Endothelial cell of umbilical vein (primary cell): ENCODE measurements at regions not wholly inside any gene's neighbourhood (a gene's known extent, or its start where the extent isn't known, plus 50 kb on each side); places are given as distances from the start of the nearest gene placed in this dataset.

Source experiments
- BruUV-seq: library from RNA; stranded (reverse); fragments of 400-500 nt; replicated peaks from 2 replicates; lab custom pipeline; 2021; lab: Mats Ljungman, UMichigan
- CTCF ChIA-PET: fragments of 300-600, 350-600 bp; sonication (Branson Sonifier 250); formaldehyde crosslinking; loops from one replicate; lab custom pipeline; 2021; ENCODE audit warnings: antibody characterized with exemption, inconsistent platforms; lab: Charles Lee
- POLR2A ChIA-PET: fragments of 300-600, 350-600 bp; sonication (Branson Sonifier 250); formaldehyde crosslinking; loops from one replicate; lab custom pipeline; 2021; ENCODE audit warnings: antibody characterized with exemption, inconsistent platforms; lab: Charles Lee
- DNase-seq: peaks from one replicate; pipeline ENCODE4 v3.0.0-alpha.2; 2011; ENCODE audit warnings: low read depth, low spot score
- FAIRE-seq: peaks from 2 replicates; lab custom pipeline; 2011; peaks lifted over from hg19 to GRCh38; lab: Jason Lieb, UNC
- H2AFZ ChIP-seq: 2 replicates; pipeline ENCODE4 v1.6.0; 2012; ENCODE audit warnings: low read depth, low read length, control low read depth, inconsistent platforms
- H3K27ac ChIP-seq: 2 replicates; pipeline ENCODE4 v1.5.1; 2011; ENCODE audit warnings: low read depth, mild to moderate bottlenecking, control low read depth, low read length, moderate library complexity; ENCODE audit not compliant: insufficient read depth
- H3K27me3 ChIP-seq, 2 experiments: 2 replicates each; pipeline versions ENCODE4 v1.6.0 to v1.6.1; 2011; ENCODE audit warnings: low read length in 2 of 2, mixed read lengths in 1 of 2; ENCODE audit not compliant: control insufficient read depth in 2 of 2, insufficient read depth in 2 of 2
- H3K36me3 ChIP-seq, 2 experiments: 2 replicates in 1 of 2; 3 replicates in 1 of 2; pipeline ENCODE4 v1.5.1; 2011; ENCODE audit warnings: low read length in 2 of 2, mild to moderate bottlenecking in 1 of 2, moderate library complexity in 1 of 2; ENCODE audit not compliant: control insufficient read depth in 2 of 2, insufficient read depth in 2 of 2; ENCODE audit errors: extremely low read depth in 1 of 2
- H3K4me1 ChIP-seq: 3 replicates; pipeline ENCODE4 v1.5.1; 2011; ENCODE audit warnings: mild to moderate bottlenecking, low read length; ENCODE audit not compliant: control insufficient read depth, insufficient read depth; ENCODE audit errors: extremely low read depth
- H3K4me2 ChIP-seq: 2 replicates; pipeline ENCODE4 v1.6.1; 2011; ENCODE audit warnings: low read length, control low read depth, mixed read lengths; ENCODE audit not compliant: insufficient read depth
- H3K4me3 ChIP-seq, 3 experiments: fragments of 200-600 bp in 1 of 3; sonication (generic), shearing (Covaris generic) in 1 of 3; replicated peaks in 1 of 3; 2 replicates each; pipeline ENCODE4 v1.5.1; 2011 to 2016; ENCODE audit warnings: control low read depth in 3 of 3, low read length in 3 of 3, mild to moderate bottlenecking in 2 of 3, inconsistent platforms in 1 of 3, low read depth in 1 of 3, moderate library complexity in 1 of 3; ENCODE audit not compliant: insufficient read depth in 1 of 3
- H3K79me2 ChIP-seq: 2 replicates; pipeline ENCODE4 v1.6.0; 2012; ENCODE audit warnings: low read length, inconsistent platforms; ENCODE audit not compliant: control insufficient read depth, insufficient read depth
- H3K9ac ChIP-seq: replicated peaks from 2 replicates; pipeline ENCODE3; 2011; ENCODE audit warnings: low read length, control low read depth; ENCODE audit not compliant: insufficient read depth; ENCODE audit errors: extremely low read depth
- H3K9me1 ChIP-seq: replicated peaks from 3 replicates; pipeline ENCODE4 v1.6.0; 2011; ENCODE audit warnings: mild to moderate bottlenecking, low read length; ENCODE audit not compliant: control insufficient read depth, insufficient read depth; ENCODE audit errors: extremely low read depth
- H3K9me3 ChIP-seq: replicated peaks from 2 replicates; pipeline ENCODE4 v1.5.1; 2012; ENCODE audit warnings: low read length, inconsistent platforms; ENCODE audit not compliant: control insufficient read depth, insufficient read depth
- H4K20me1 ChIP-seq: replicated peaks from 2 replicates; pipeline ENCODE3; 2011; ENCODE audit warnings: mild to moderate bottlenecking, low read length; ENCODE audit not compliant: control insufficient read depth, insufficient read depth; ENCODE audit errors: extremely low read depth
- EZH2 ChIP-seq: IDR thresholded peaks from 2 replicates; pipeline ENCODE4 v1.6.1; 2012; ENCODE audit warnings: borderline replicate concordance, low read depth, mild to moderate bottlenecking, moderate library complexity, low read length, inconsistent platforms; ENCODE audit not compliant: severe bottlenecking
- FOS ChIP-seq: IDR thresholded peaks from 2 replicates; pipeline ENCODE4 v1.6.1; 2011; ENCODE audit warnings: mild to moderate bottlenecking, low read length, moderate library complexity, borderline replicate concordance; ENCODE audit not compliant: insufficient read depth
- GATA2 ChIP-seq: IDR thresholded peaks from 2 replicates; pipeline ENCODE4 v1.7.0; 2011; ENCODE audit warnings: low read depth, mild to moderate bottlenecking, moderate library complexity, mixed read lengths, low read length; ENCODE audit not compliant: insufficient read length, insufficient read depth
- JUN ChIP-seq: IDR thresholded peaks from 2 replicates; pipeline ENCODE4 v1.6.1; 2011; ENCODE audit warnings: borderline replicate concordance, low read depth; ENCODE audit not compliant: insufficient read length, insufficient read depth
- MYC ChIP-seq: IDR thresholded peaks from one replicate; pipeline ENCODE4 v1.6.1; 2011; ENCODE audit warnings: mild to moderate bottlenecking, low read depth, low read length
- POLR2A ChIP-seq: IDR thresholded peaks from 2 replicates; pipeline ENCODE4 v1.6.1; 2012; ENCODE audit warnings: low read depth, mild to moderate bottlenecking, control low read depth, low read length
- POLR2AphosphoS5 ChIP-seq: IDR thresholded peaks from 2 replicates; pipeline ENCODE4 v1.6.1; 2012; ENCODE audit warnings: low read depth, mild to moderate bottlenecking, control low read depth, low read length, moderate library complexity; ENCODE audit not compliant: insufficient read depth
- dilution Hi-C: fragments of 300-500 bp; cut with MboI; formaldehyde crosslinking; loops from one replicate; pipeline ENCODE4 v1.15.0; 2019; ENCODE audit warnings: low sequenced_read_pairs; ENCODE audit not compliant: extremely low pct_ligation_motif_present
- intact Hi-C: fragments of 100-400 bp; cut with micrococcal nuclease; formaldehyde crosslinking; loops from one replicate; pipeline ENCODE4 v1.10.0; 2022
- TF ChIP-seq, protein P1 (sequence below), 2 donors: IDR thresholded peaks; 1 replicate in 1 of 2; 2 replicates in 1 of 2; pipeline ENCODE4 v1.5.1; 2011; ENCODE audit warnings: low read length in 2 of 2, mild to moderate bottlenecking in 2 of 2, moderate library complexity in 2 of 2, control low read depth in 1 of 2, inconsistent platforms in 1 of 2, low read depth in 1 of 2; ENCODE audit not compliant: insufficient read depth in 1 of 2; ENCODE audit errors: extremely low read depth in 1 of 2
- TF ChIP-seq, protein P2 (sequence below): IDR thresholded peaks from 2 replicates; pipeline ENCODE4 v1.6.1; 2011; ENCODE audit not compliant: insufficient read depth, insufficient read length

GRCh38 chr3:162096874-162097273 is 600.3 kb downstream of the OTOL1 start:
- H3K27ac ChIP-seq: no peak overlapping the region
- dilution Hi-C loops (no loop called here), intact Hi-C loops (no loop called here)
- H3K4me1 ChIP-seq: no peaks in the 10 kb centered on the region
- H3K27me3 ChIP-seq: no peaks in the 10 kb centered on the region
- no peak overlapping the region for H3K4me2 ChIP-seq
- H3K36me3 ChIP-seq: no peaks in the 10 kb centered on the region
- no peak for FAIRE-seq
- no peak overlapping the region for H3K4me3 ChIP-seq
- H3K79me2 ChIP-seq: no peaks in the 10 kb centered on the region
- H4K20me1 ChIP-seq: no peaks in the 10 kb centered on the region
- no peak overlapping the region for H2AFZ ChIP-seq
- ChIA-PET POLR2A (no interaction called here), CTCF (no interaction called here)
- no peak for DNase-seq
- peaks cover 3% of the 10 kb centered on the region for H3K9me3 ChIP-seq
- TF ChIP-seq GATA2 (no peak), MYC (no peak), EZH2 (no peak), POLR2A (no peak), FOS (no peak), POLR2AphosphoS5 (no peak), JUN (no peak)
- TF ChIP-seq, protein P1, sequence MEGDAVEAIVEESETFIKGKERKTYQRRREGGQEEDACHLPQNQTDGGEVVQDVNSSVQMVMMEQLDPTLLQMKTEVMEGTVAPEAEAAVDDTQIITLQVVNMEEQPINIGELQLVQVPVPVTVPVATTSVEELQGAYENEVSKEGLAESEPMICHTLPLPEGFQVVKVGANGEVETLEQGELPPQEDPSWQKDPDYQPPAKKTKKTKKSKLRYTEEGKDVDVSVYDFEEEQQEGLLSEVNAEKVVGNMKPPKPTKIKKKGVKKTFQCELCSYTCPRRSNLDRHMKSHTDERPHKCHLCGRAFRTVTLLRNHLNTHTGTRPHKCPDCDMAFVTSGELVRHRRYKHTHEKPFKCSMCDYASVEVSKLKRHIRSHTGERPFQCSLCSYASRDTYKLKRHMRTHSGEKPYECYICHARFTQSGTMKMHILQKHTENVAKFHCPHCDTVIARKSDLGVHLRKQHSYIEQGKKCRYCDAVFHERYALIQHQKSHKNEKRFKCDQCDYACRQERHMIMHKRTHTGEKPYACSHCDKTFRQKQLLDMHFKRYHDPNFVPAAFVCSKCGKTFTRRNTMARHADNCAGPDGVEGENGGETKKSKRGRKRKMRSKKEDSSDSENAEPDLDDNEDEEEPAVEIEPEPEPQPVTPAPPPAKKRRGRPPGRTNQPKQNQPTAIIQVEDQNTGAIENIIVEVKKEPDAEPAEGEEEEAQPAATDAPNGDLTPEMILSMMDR (IDR thresholded peaks at IDR 0.05; ENCODE audit: extremely low read depth in 1 of 2, insufficient read depth in 1 of 2, low read depth in 1 of 2, low read length in 2 of 2): no peak
- TF ChIP-seq, protein P2, sequence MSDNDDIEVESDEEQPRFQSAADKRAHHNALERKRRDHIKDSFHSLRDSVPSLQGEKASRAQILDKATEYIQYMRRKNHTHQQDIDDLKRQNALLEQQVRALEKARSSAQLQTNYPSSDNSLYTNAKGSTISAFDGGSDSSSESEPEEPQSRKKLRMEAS: no peak
- no peaks in the 10 kb centered on the region for H3K9me1 ChIP-seq
- H3K9ac ChIP-seq: no peak overlapping the region
- no TSS peak for BruUV-seq
